ENCODE measurements at regions not wholly inside any gene's neighbourhood (a gene's known extent, or its start where the extent isn't known, plus 50 kb on each side); places are given as distances from the start of the nearest gene placed in this dataset.

GRCh38 chr18:76619621-76620315 is 124.7 kb upstream of the ZNF516 start:
- Histone ChIP-seq H3K27me3 (replicated peaks) (no peaks in the 10 kb centered on the region), H3K36me3 (replicated peaks) (no peaks in the 10 kb centered on the region), H3K27ac (no peak overlapping the region), H3K4me3 (ENCODE audit: low read depth, low read length) (peak overlapping the region; percentile 48)
- in situ Hi-C loops (cut with HindIII; ENCODE audit: low pct_ligation_motif_present, low sequenced_read_pairs), result no loop called here
- DNase-seq, result peak; percentile 15
- no peak for TF ChIP-seq CTCF (IDR thresholded peaks at IDR 0.05; ENCODE audit: low read depth, low read length, missing control alignments)

- in situ Hi-C loops (cut with HindIII; ENCODE audit: low pct_ligation_motif_present, low sequenced_read_pairs), result no loop called here
- no peaks in the 10 kb centered on the region for H3K27me3 ChIP-seq (replicated peaks)
- H3K36me3 ChIP-seq (replicated peaks), result no peaks in the 10 kb centered on the region
- H3K27ac ChIP-seq, result no peak overlapping the region
- no peak overlapping the region for H3K4me3 ChIP-seq (ENCODE audit: low read depth, low read length)
- peak; percentile 13 for DNase-seq
- TF ChIP-seq CTCF (IDR thresholded peaks at IDR 0.05; ENCODE audit: low read depth, low read length, missing control alignments), result no peak
Observed at GRCh38 chr18:76619261-76619620, 124.2 kb upstream of the ZNF516 start.

GRCh38 chr18:76618721-76619120 is 123.7 kb upstream of the ZNF516 start:
- no peak for TF ChIP-seq CTCF (IDR thresholded peaks at IDR 0.05; ENCODE audit: low read depth, low read length, missing control alignments)
- no peaks in the 10 kb centered on the region for H3K36me3 ChIP-seq (replicated peaks)
- no peak overlapping the region for H3K4me3 ChIP-seq (ENCODE audit: low read depth, low read length)
- H3K27me3 ChIP-seq (replicated peaks), result no peaks in the 10 kb centered on the region
- H3K27ac ChIP-seq, result no peak overlapping the region
- in situ Hi-C loops (cut with HindIII; ENCODE audit: low pct_ligation_motif_present, low sequenced_read_pairs), result no loop called here
- no peak for DNase-seq

- Histone ChIP-seq H3K36me3 (replicated peaks) (no peaks in the 10 kb centered on the region), H3K27me3 (replicated peaks) (no peaks in the 10 kb centered on the region), H3K27ac (no peak overlapping the region), H3K4me3 (ENCODE audit: low read depth, low read length) (no peak overlapping the region)
- in situ Hi-C loops (cut with HindIII; ENCODE audit: low pct_ligation_motif_present, low sequenced_read_pairs), result no loop called here
- no peak for DNase-seq
- TF ChIP-seq CTCF (IDR thresholded peaks at IDR 0.05; ENCODE audit: low read depth, low read length, missing control alignments), result no peak
Observed at GRCh38 chr18:76616373-76616772, 121.3 kb upstream of the ZNF516 start.

GRCh38 chr18:76615065-76615733 is 120.2 kb upstream of the ZNF516 start:
- Histone ChIP-seq H3K27me3 (replicated peaks) (no peaks in the 10 kb centered on the region), H3K4me3 (ENCODE audit: low read depth, low read length) (no peak overlapping the region), H3K36me3 (replicated peaks) (no peaks in the 10 kb centered on the region), H3K27ac (no peak overlapping the region)
- in situ Hi-C loops (cut with HindIII; ENCODE audit: low pct_ligation_motif_present, low sequenced_read_pairs), result no loop called here
- no peak for TF ChIP-seq CTCF (IDR thresholded peaks at IDR 0.05; ENCODE audit: low read depth, low read length, missing control alignments)
- no peak for DNase-seq

- H3K27ac ChIP-seq, result no peak overlapping the region
- H3K27me3 ChIP-seq (replicated peaks), result no peaks in the 10 kb centered on the region
- DNase-seq, result no peak
- no peak overlapping the region for H3K4me3 ChIP-seq (ENCODE audit: low read depth, low read length)
- H3K36me3 ChIP-seq (replicated peaks), result no peaks in the 10 kb centered on the region
- no peak for TF ChIP-seq CTCF (IDR thresholded peaks at IDR 0.05; ENCODE audit: low read depth, low read length, missing control alignments)
- in situ Hi-C loops (cut with HindIII; ENCODE audit: low pct_ligation_motif_present, low sequenced_read_pairs), result no loop called here
Observed at GRCh38 chr18:76613755-76614120, 118.7 kb upstream of the ZNF516 start.
